ENCODE measurements at regions not wholly inside any gene's neighbourhood (a gene's known extent, or its start where the extent isn't known, plus 50 kb on each side); places are given as distances from the start of the nearest gene placed in this dataset.

- H3K4me3 ChIP-seq (ENCODE audit: low read depth, low read length) = no peak overlapping the region
- DNase-seq (ENCODE audit: low read depth) = no peak
- no peak for TF ChIP-seq CTCF (IDR thresholded peaks at IDR 0.05; ENCODE audit: control insufficient read depth, extremely low read depth, insufficient read depth)
These were observed 100.0 kb upstream of the DTNA start for GRCh38 chr18:34609986-34610648.

- TF ChIP-seq CTCF (IDR thresholded peaks at IDR 0.05; ENCODE audit: control insufficient read depth, extremely low read depth, insufficient read depth) = no peak
- H3K4me3 ChIP-seq (ENCODE audit: low read depth, low read length) = no peak overlapping the region
- no peak for DNase-seq (ENCODE audit: low read depth)
These were observed 98.2 kb upstream of the DTNA start for GRCh38 chr18:34611904-34612303.

- DNase-seq (ENCODE audit: low read depth) = no peak
- no peak for TF ChIP-seq CTCF (IDR thresholded peaks at IDR 0.05; ENCODE audit: control insufficient read depth, extremely low read depth, insufficient read depth)
- H3K4me3 ChIP-seq (ENCODE audit: low read depth, low read length) = no peak overlapping the region
These were observed 89.7 kb upstream of the DTNA start for GRCh38 chr18:34620258-34620861.

- DNase-seq (ENCODE audit: low read depth) = no peak
- H3K4me3 ChIP-seq (ENCODE audit: low read depth, low read length) = no peak overlapping the region
- no peak for TF ChIP-seq CTCF (IDR thresholded peaks at IDR 0.05; ENCODE audit: control insufficient read depth, extremely low read depth, insufficient read depth)
These were observed 86.5 kb upstream of the DTNA start for GRCh38 chr18:34623557-34623956.

- no peak overlapping the region for H3K4me3 ChIP-seq (ENCODE audit: low read depth, low read length)
- DNase-seq (ENCODE audit: low read depth) = no peak
- no peak for TF ChIP-seq CTCF (IDR thresholded peaks at IDR 0.05; ENCODE audit: control insufficient read depth, extremely low read depth, insufficient read depth)
These were observed 85.5 kb upstream of the DTNA start for GRCh38 chr18:34624551-34624950.

- TF ChIP-seq CTCF (IDR thresholded peaks at IDR 0.05; ENCODE audit: control insufficient read depth, extremely low read depth, insufficient read depth) = no peak
- no peak for DNase-seq (ENCODE audit: low read depth)
- no peak overlapping the region for H3K4me3 ChIP-seq (ENCODE audit: low read depth, low read length)
These were observed 83.5 kb upstream of the DTNA start for GRCh38 chr18:34626404-34627136.

Measured in LNCaP clone FGC (cell line).